ENCODE measurements at regions not wholly inside any gene's neighbourhood (a gene's known extent, or its start where the extent isn't known, plus 50 kb on each side); places are given as distances from the start of the nearest gene placed in this dataset.

DNA sequence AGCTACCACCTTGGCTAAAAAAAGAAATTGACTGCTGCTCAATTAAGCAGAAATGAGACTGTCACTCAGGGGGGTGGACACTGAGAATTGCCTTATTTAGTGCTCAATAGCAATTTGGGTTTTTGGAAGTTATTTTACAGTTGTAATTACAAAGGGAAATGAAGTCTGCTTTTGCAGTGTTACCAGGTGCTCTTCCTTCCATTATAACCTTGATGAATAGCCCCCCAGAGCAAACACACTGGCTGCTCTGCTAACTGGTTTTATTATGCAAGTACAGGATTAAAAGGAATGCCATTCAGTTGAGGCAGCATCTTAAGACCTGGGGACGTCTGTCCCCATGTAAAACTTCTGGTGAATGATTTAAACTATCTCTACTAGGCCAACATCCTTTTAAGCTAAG lies 191.0 kb downstream of the EVX1 start:
- no peak for DNase-seq
- H3K27me3 ChIP-seq (ENCODE audit: insufficient read depth), result no peaks in the 10 kb centered on the region; the same call in 1 of the 2 replicates
- no peaks in the 10 kb centered on the region for H3K9me2 ChIP-seq
- POLR2A ChIA-PET, result no interaction called here
- H4K20me1 ChIP-seq (ENCODE audit: insufficient read depth), result no peaks in the 10 kb centered on the region
- TF ChIP-seq GABPA (IDR thresholded peaks at IDR 0.05; ENCODE audit: low read depth), result no peak
- no peak for TF ChIP-seq RFX5 (IDR thresholded peaks at IDR 0.05; ENCODE audit: low read length)
- TF ChIP-seq TEAD4 (IDR thresholded peaks at IDR 0.05; ENCODE audit: borderline replicate concordance, insufficient read depth), result no peak
- TF ChIP-seq NRF1 (IDR thresholded peaks at IDR 0.05; ENCODE audit: low read depth, low read length), result no peak
- TF ChIP-seq FOXJ3 (CRISPR knock-in tag; IDR thresholded peaks at IDR 0.05), result no peak
- TF ChIP-seq TCF12 (IDR thresholded peaks at IDR 0.05), result no peak
- TF ChIP-seq, protein P1, sequence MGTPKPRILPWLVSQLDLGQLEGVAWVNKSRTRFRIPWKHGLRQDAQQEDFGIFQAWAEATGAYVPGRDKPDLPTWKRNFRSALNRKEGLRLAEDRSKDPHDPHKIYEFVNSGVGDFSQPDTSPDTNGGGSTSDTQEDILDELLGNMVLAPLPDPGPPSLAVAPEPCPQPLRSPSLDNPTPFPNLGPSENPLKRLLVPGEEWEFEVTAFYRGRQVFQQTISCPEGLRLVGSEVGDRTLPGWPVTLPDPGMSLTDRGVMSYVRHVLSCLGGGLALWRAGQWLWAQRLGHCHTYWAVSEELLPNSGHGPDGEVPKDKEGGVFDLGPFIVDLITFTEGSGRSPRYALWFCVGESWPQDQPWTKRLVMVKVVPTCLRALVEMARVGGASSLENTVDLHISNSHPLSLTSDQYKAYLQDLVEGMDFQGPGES (IDR thresholded peaks at IDR 0.05; ENCODE audit: low read depth, low read length), result no peak
- TF ChIP-seq FOSL2 (IDR thresholded peaks at IDR 0.05; ENCODE audit: borderline replicate concordance, low read depth), result no peak
- TF ChIP-seq GATA2 (CRISPR knock-in tag; IDR thresholded peaks at IDR 0.05), result no peak
- TF ChIP-seq, protein P2, sequence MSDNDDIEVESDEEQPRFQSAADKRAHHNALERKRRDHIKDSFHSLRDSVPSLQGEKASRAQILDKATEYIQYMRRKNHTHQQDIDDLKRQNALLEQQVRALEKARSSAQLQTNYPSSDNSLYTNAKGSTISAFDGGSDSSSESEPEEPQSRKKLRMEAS (IDR thresholded peaks at IDR 0.05; ENCODE audit: low read depth), result no peak
- TF ChIP-seq EZH2phosphoT487 (IDR thresholded peaks at IDR 0.05; ENCODE audit: borderline replicate concordance, low read depth), result no peak
- TF ChIP-seq, protein P3, sequence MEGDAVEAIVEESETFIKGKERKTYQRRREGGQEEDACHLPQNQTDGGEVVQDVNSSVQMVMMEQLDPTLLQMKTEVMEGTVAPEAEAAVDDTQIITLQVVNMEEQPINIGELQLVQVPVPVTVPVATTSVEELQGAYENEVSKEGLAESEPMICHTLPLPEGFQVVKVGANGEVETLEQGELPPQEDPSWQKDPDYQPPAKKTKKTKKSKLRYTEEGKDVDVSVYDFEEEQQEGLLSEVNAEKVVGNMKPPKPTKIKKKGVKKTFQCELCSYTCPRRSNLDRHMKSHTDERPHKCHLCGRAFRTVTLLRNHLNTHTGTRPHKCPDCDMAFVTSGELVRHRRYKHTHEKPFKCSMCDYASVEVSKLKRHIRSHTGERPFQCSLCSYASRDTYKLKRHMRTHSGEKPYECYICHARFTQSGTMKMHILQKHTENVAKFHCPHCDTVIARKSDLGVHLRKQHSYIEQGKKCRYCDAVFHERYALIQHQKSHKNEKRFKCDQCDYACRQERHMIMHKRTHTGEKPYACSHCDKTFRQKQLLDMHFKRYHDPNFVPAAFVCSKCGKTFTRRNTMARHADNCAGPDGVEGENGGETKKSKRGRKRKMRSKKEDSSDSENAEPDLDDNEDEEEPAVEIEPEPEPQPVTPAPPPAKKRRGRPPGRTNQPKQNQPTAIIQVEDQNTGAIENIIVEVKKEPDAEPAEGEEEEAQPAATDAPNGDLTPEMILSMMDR (IDR thresholded peaks at IDR 0.05), result no peak
- H3K9ac ChIP-seq, result no peak overlapping the region
- 29% methylated on average over 1 of the region's 1 CpG for WGBS (ENCODE audit: low lambda C conversion rate)
- no peaks in the 10 kb centered on the region for H3K4me1 ChIP-seq (ENCODE audit: control insufficient read depth in 1 of 2, insufficient read depth in 2 of 2, low read depth in 1 of 2, low read length in 1 of 2)
- H3K4me2 ChIP-seq, result no peak overlapping the region
- no peak overlapping the region for H3K27ac ChIP-seq (ENCODE audit: low read depth in 2 of 2, low read length in 1 of 2)
- H3K79me2 ChIP-seq (ENCODE audit: insufficient read depth), result no peaks in the 10 kb centered on the region
- no peaks in the 10 kb centered on the region for H3K36me3 ChIP-seq (replicated peaks in 1 of 2; ENCODE audit: control insufficient read depth in 1 of 2, insufficient read depth in 2 of 2, low read length in 1 of 2)
- H3F3A ChIP-seq (replicated peaks; ENCODE audit: insufficient read depth), result no peaks in the 10 kb centered on the region
- no peaks in the 10 kb centered on the region for H3K9me3 ChIP-seq
- H3K4me3 ChIP-seq (ENCODE audit: low read depth in 2 of 2, low read length in 1 of 2), result no peak overlapping the region
- no peak overlapping the region for H2AFZ ChIP-seq (ENCODE audit: low read depth)
- CTCF ChIA-PET, result interaction anchor here (1.4 kb wide), 1 partner anchor 23 kb away, joined by 3 read pairs; no protein-coding TSS in a partner anchor

DNA sequence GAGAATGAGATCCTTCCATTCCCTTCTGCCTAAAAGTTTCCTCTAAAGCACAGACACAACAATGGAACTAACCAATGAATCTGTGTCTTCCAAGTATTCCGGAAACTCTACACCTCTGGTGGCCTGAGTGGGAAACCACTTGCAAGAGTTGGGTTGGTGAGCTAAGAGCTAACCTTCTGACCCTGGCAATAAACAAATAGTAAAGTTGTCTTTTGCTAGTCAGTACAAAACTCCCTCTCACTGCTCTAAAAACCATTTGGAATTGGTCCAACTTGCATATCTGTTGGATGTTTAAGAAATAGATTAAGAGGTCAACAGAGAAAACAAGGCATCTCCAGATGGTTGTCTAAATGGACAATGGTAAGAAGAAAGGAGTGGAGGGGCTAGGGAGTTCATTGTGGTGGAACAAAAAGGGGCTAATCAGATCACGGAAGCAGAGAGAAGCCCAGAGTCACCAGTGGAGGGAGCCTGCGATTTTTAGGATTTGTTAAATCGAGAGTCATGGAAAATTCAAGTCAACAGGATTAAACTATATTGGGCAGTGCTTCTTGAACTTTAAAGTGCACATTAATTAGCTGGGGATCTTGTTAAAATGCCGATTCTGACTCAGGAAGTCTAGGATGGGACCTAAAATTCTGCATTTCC lies 192.3 kb downstream of the EVX1 start:
- TF ChIP-seq, protein P4, sequence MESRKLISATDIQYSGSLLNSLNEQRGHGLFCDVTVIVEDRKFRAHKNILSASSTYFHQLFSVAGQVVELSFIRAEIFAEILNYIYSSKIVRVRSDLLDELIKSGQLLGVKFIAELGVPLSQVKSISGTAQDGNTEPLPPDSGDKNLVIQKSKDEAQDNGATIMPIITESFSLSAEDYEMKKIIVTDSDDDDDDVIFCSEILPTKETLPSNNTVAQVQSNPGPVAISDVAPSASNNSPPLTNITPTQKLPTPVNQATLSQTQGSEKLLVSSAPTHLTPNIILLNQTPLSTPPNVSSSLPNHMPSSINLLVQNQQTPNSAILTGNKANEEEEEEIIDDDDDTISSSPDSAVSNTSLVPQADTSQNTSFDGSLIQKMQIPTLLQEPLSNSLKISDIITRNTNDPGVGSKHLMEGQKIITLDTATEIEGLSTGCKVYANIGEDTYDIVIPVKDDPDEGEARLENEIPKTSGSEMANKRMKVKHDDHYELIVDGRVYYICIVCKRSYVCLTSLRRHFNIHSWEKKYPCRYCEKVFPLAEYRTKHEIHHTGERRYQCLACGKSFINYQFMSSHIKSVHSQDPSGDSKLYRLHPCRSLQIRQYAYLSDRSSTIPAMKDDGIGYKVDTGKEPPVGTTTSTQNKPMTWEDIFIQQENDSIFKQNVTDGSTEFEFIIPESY (IDR thresholded peaks at IDR 0.05; ENCODE audit: borderline replicate concordance, low read depth), result no peak
- TF ChIP-seq, protein P3 (IDR thresholded peaks at IDR 0.05), result peak; percentile 29
- TF ChIP-seq RAD21 (IDR thresholded peaks at IDR 0.05; ENCODE audit: low read length), result peak; percentile 28; the same call in 1 of the 2 replicates
- DNase-seq, result no peak
- Histone ChIP-seq H3K27me3 (ENCODE audit: insufficient read depth) (no peaks in the 10 kb centered on the region), H3K36me3 (replicated peaks in 1 of 2; ENCODE audit: control insufficient read depth in 1 of 2, insufficient read depth in 2 of 2, low read length in 1 of 2) (no peaks in the 10 kb centered on the region), H4K20me1 (ENCODE audit: insufficient read depth) (no peaks in the 10 kb centered on the region), H3K9ac (no peak overlapping the region), H2AFZ (ENCODE audit: low read depth) (no peak overlapping the region), H3F3A (replicated peaks; ENCODE audit: insufficient read depth) (no peaks in the 10 kb centered on the region), H3K27ac (ENCODE audit: low read depth in 2 of 2, low read length in 1 of 2) (no peak overlapping the region), H3K4me2 (no peak overlapping the region), H3K4me1 (ENCODE audit: control insufficient read depth in 1 of 2, insufficient read depth in 2 of 2, low read depth in 1 of 2, low read length in 1 of 2) (no peaks in the 10 kb centered on the region), H3K79me2 (ENCODE audit: insufficient read depth) (no peaks in the 10 kb centered on the region), H3K4me3 (ENCODE audit: low read depth in 2 of 2, low read length in 1 of 2) (no peak overlapping the region), H3K9me3 (no peaks in the 10 kb centered on the region), H3K9me2 (no peaks in the 10 kb centered on the region)
- WGBS (ENCODE audit: low lambda C conversion rate), result 56% methylated on average over 5 of the region's 5 CpGs
- CTCF ChIA-PET, result interaction anchor here (0.9 to 1.0 kb wide), 3 partner anchors 9 to 490 kb away, joined by 3 to 4 read pairs (median 3); no protein-coding TSS in a partner anchor
- POLR2A ChIA-PET, result no interaction called here

All from SK-N-SH (cell line).